ENCODE measurements at regions not wholly inside any gene's neighbourhood (a gene's known extent, or its start where the extent isn't known, plus 50 kb on each side); places are given as distances from the start of the nearest gene placed in this dataset.

- no peak for TF ChIP-seq CTCF (IDR thresholded peaks at IDR 0.05; ENCODE audit: extremely low read depth in 1 of 2, insufficient read depth in 1 of 2, low read depth in 1 of 2, low read length in 2 of 2)
- TF ChIP-seq JUN (IDR thresholded peaks at IDR 0.05; ENCODE audit: borderline replicate concordance, insufficient read depth, insufficient read length, low read depth) = no peak
- TF ChIP-seq EZH2 (IDR thresholded peaks at IDR 0.05; ENCODE audit: borderline replicate concordance, low read depth, low read length, severe bottlenecking) = no peak
- no peak for TF ChIP-seq MYC (IDR thresholded peaks at IDR 0.05; ENCODE audit: low read depth, low read length)
- no peak for TF ChIP-seq POLR2AphosphoS5 (IDR thresholded peaks at IDR 0.05; ENCODE audit: insufficient read depth, low read depth, low read length)
- TF ChIP-seq POLR2A (IDR thresholded peaks at IDR 0.05; ENCODE audit: low read depth, low read length) = no peak
- TF ChIP-seq MAX (IDR thresholded peaks at IDR 0.05; ENCODE audit: insufficient read depth, insufficient read length) = no peak
- TF ChIP-seq GATA2 (IDR thresholded peaks at IDR 0.05; ENCODE audit: insufficient read depth, insufficient read length, low read depth, low read length) = peak; percentile 42
Observed at GRCh38 chr2:128562471-128563347, 244.0 kb upstream of the HS6ST1 start.
